HepG2 (cell line): ENCODE measurements at regions not wholly inside any gene's neighbourhood (a gene's known extent, or its start where the extent isn't known, plus 50 kb on each side); places are given as distances from the start of the nearest gene placed in this dataset.

Source experiments
- CENPX ChIP-seq: sonication (generic); formaldehyde crosslinking; IDR thresholded peaks from 2 replicates; pipeline ENCODE4 v1.9.0; 2021; ENCODE audit warnings: mild to moderate bottlenecking, missing genetic modification reagents, moderate library complexity
- DNMT3B ChIP-seq: conservative IDR thresholded peaks from 2 replicates; pipeline ENCODE4 v1.6.1; 2016; ENCODE audit warnings: missing biosample characterization, control low read depth
- KDM5A ChIP-seq: fragments of 200-600 bp; sonication (generic); IDR thresholded peaks from 2 replicates; pipeline ENCODE4 v1.7.0; 2018; ENCODE audit warnings: antibody characterized with exemption, mild to moderate bottlenecking, low read length, borderline replicate concordance
- RCOR2 ChIP-seq: IDR thresholded peaks from 2 replicates; pipeline ENCODE4 v1.6.1; 2016; ENCODE audit warnings: missing biosample characterization, missing genetic modification reagents
- SRSF1 ChIP-seq: fragments of 200-400 bp; formaldehyde crosslinking; optimal IDR thresholded peaks from 2 replicates; pipeline ENCODE3; 2017; ENCODE audit warnings: mild to moderate bottlenecking, low read depth, low read length, moderate library complexity
- ZNF709 ChIP-seq: sonication (generic); formaldehyde crosslinking; IDR thresholded peaks from 2 replicates; pipeline ENCODE4 v1.5.0; 2020; ENCODE audit warnings: mild to moderate bottlenecking, missing genetic modification reagents
- TF ChIP-seq, protein P1 (sequence below): sonication (generic); formaldehyde crosslinking; IDR thresholded peaks from 2 replicates; pipeline ENCODE4 v1.5.0; 2020; ENCODE audit warnings: mild to moderate bottlenecking, missing genetic modification reagents, borderline replicate concordance
- TF ChIP-seq, protein P2 (sequence below): sonication (generic); formaldehyde crosslinking; IDR thresholded peaks from 2 replicates; pipeline ENCODE4 v1.4.0; 2020; ENCODE audit warnings: missing genetic modification reagents
- TF ChIP-seq, protein P3 (sequence below): sonication (generic); formaldehyde crosslinking; IDR thresholded peaks from 2 replicates; pipeline ENCODE4 v1.9.0; 2022; ENCODE audit warnings: low read depth, missing genetic modification reagents
- TF ChIP-seq, protein P4 (sequence below): sonication (generic); formaldehyde crosslinking; IDR thresholded peaks from 2 replicates; pipeline ENCODE4 v1.9.0; 2022; ENCODE audit warnings: missing genetic modification reagents, mild to moderate bottlenecking, borderline replicate concordance

- TF ChIP-seq, protein P1, sequence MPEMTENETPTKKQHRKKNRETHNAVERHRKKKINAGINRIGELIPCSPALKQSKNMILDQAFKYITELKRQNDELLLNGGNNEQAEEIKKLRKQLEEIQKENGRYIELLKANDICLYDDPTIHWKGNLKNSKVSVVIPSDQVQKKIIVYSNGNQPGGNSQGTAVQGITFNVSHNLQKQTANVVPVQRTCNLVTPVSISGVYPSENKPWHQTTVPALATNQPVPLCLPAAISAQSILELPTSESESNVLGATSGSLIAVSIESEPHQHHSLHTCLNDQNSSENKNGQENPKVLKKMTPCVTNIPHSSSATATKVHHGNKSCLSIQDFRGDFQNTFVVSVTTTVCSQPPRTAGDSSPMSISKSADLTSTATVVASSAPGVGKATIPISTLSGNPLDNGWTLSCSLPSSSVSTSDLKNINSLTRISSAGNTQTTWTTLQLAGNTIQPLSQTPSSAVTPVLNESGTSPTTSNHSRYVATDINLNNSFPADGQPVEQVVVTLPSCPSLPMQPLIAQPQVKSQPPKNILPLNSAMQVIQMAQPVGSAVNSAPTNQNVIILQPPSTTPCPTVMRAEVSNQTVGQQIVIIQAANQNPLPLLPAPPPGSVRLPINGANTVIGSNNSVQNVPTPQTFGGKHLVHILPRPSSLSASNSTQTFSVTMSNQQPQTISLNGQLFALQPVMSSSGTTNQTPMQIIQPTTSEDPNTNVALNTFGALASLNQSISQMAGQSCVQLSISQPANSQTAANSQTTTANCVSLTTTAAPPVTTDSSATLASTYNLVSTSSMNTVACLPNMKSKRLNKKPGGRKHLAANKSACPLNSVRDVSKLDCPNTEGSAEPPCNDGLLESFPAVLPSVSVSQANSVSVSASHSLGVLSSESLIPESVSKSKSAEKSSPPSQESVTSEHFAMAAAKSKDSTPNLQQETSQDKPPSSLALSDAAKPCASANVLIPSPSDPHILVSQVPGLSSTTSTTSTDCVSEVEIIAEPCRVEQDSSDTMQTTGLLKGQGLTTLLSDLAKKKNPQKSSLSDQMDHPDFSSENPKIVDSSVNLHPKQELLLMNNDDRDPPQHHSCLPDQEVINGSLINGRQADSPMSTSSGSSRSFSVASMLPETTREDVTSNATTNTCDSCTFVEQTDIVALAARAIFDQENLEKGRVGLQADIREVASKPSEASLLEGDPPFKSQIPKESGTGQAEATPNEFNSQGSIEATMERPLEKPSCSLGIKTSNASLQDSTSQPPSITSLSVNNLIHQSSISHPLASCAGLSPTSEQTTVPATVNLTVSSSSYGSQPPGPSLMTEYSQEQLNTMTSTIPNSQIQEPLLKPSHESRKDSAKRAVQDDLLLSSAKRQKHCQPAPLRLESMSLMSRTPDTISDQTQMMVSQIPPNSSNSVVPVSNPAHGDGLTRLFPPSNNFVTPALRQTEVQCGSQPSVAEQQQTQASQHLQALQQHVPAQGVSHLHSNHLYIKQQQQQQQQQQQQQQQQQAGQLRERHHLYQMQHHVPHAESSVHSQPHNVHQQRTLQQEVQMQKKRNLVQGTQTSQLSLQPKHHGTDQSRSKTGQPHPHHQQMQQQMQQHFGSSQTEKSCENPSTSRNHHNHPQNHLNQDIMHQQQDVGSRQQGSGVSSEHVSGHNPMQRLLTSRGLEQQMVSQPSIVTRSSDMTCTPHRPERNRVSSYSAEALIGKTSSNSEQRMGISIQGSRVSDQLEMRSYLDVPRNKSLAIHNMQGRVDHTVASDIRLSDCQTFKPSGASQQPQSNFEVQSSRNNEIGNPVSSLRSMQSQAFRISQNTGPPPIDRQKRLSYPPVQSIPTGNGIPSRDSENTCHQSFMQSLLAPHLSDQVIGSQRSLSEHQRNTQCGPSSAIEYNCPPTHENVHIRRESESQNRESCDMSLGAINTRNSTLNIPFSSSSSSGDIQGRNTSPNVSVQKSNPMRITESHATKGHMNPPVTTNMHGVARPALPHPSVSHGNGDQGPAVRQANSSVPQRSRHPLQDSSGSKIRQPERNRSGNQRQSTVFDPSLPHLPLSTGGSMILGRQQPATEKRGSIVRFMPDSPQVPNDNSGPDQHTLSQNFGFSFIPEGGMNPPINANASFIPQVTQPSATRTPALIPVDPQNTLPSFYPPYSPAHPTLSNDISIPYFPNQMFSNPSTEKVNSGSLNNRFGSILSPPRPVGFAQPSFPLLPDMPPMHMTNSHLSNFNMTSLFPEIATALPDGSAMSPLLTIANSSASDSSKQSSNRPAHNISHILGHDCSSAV (CRISPR knock-in tag): no peak
- TF ChIP-seq CENPX (CRISPR knock-in tag) (no peak), KDM5A (no peak), SRSF1 (no peak), ZNF709 (CRISPR knock-in tag) (no peak), RCOR2 (CRISPR knock-in tag) (no peak), DNMT3B (no peak)
- TF ChIP-seq, protein P2, sequence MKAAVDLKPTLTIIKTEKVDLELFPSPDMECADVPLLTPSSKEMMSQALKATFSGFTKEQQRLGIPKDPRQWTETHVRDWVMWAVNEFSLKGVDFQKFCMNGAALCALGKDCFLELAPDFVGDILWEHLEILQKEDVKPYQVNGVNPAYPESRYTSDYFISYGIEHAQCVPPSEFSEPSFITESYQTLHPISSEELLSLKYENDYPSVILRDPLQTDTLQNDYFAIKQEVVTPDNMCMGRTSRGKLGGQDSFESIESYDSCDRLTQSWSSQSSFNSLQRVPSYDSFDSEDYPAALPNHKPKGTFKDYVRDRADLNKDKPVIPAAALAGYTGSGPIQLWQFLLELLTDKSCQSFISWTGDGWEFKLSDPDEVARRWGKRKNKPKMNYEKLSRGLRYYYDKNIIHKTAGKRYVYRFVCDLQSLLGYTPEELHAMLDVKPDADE: no peak
- TF ChIP-seq, protein P3, sequence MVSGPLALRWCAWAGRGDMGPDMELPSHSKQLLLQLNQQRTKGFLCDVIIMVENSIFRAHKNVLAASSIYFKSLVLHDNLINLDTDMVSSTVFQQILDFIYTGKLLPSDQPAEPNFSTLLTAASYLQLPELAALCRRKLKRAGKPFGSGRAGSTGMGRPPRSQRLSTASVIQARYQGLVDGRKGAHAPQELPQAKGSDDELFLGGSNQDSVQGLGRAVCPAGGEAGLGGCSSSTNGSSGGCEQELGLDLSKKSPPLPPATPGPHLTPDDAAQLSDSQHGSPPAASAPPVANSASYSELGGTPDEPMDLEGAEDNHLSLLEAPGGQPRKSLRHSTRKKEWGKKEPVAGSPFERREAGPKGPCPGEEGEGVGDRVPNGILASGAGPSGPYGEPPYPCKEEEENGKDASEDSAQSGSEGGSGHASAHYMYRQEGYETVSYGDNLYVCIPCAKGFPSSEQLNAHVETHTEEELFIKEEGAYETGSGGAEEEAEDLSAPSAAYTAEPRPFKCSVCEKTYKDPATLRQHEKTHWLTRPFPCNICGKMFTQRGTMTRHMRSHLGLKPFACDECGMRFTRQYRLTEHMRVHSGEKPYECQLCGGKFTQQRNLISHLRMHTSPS (CRISPR knock-in tag): no peak
- TF ChIP-seq, protein P4, sequence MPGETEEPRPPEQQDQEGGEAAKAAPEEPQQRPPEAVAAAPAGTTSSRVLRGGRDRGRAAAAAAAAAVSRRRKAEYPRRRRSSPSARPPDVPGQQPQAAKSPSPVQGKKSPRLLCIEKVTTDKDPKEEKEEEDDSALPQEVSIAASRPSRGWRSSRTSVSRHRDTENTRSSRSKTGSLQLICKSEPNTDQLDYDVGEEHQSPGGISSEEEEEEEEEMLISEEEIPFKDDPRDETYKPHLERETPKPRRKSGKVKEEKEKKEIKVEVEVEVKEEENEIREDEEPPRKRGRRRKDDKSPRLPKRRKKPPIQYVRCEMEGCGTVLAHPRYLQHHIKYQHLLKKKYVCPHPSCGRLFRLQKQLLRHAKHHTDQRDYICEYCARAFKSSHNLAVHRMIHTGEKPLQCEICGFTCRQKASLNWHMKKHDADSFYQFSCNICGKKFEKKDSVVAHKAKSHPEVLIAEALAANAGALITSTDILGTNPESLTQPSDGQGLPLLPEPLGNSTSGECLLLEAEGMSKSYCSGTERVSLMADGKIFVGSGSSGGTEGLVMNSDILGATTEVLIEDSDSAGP (CRISPR knock-in tag): no peak
Measured at GRCh38 chr3:182392182-182392937, 400.9 kb upstream of the ATP11B start (continued).
